NCI-H1105 treated with DMSO at 0.1 percent for 48 hours (cell line): ENCODE measurements at regions not wholly inside any gene's neighbourhood (a gene's known extent, or its start where the extent isn't known, plus 50 kb on each side); places are given as distances from the start of the nearest gene placed in this dataset.

ENCODE experiments used
- DNase-seq: peaks from one replicate; lab custom pipeline; 2025; lab: John Stamatoyannopoulos, UW

DNA sequence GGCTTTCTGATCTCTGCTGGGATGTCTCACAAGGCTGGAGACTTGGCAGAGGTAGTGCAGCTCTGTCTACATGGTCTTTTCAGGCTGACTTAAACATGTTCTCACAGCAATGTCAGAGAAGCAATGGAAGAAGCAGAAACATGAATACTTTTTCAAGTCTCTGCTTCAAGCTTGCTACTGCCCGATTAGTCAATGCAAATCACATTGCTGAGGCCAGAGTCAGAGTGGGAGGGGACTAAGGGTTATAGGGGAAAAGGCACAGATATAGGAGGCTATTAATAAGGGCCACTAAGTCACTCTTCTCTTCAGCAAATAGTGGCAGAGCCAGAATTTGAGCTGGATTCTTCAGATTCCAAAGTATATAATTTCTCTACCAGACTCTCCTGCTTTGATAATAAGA is 390.5 kb downstream of the TMEM135 start:
- DNase-seq, result no peak

DNA sequence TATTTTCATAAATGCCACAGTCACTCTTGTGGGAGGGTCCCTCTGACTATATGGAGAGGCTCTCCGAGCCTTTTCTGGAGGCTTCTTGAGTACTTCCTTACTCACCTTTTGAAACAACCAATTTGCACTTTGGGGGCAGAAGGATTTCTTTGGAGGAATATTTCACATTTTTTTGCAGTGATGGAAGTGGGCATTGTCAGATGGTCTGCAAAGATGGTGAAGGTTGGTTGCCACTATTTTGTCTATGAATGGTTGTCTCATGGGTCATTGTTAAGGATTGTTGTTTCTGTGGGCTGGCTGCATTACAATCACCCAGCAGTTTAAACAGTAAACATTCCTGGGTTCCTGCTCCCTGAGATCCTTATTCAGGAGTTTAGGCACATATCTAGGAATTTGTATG is 388.2 kb downstream of the TMEM135 start:
- no peak for DNase-seq

DNA sequence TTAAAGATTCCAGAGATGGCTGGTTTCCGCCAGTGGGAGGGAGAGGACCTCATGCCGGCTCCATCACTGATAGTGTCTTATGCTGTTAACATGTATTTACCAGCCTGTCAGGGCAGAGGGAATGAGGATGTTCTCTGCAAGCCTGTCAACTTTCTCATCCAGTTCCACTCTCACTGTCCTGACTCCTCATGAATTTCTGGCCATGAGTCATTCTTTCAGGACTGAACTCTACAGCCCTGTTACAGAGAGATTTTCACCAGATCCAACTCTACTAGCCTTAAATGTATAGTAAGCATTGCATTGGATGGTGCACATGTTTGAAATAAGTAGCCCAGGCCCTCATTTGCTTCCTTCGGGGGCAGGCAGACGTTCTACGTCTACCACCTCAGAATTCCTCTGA is 387.7 kb downstream of the TMEM135 start:
- no peak for DNase-seq

DNA sequence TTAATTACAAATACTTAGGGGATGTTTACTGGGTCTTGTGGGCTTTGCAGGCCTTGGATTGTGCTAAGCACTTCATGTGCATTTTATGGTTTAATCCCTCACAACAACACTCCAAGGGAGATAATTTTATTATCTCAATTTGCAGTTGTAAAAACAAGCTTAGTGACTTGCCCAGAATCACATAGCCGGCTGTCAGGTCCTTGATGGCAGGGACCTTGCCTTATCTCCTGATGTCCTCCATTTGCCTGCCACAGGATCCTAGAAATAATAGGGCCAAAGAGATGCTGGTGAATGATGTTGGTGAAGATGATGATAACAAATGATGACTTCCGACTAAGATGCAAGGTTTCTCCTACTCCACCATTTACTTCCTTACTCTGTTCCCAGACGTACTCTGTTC is 385.4 kb downstream of the TMEM135 start:
- no peak for DNase-seq

DNA sequence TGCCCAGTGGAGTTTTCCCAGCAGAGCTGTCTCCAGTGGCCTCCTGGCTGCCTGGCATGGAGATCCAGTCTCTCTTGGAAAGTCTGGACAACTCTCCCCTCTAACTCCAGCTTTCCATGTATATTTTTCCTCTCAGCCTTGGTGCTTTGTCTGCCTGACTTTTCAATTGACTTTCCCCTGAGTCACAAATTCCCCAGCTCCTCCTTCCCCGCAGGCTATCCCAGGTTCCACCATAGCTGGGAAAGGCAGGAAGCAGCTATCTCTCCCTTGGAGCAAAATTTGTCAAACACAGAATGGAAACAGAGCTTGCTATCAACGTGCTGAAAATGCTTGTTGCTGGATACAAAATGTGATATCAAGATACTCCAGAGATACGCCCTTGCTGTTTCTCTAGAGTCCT is 384.8 kb downstream of the TMEM135 start:
- DNase-seq, result no peak

DNA sequence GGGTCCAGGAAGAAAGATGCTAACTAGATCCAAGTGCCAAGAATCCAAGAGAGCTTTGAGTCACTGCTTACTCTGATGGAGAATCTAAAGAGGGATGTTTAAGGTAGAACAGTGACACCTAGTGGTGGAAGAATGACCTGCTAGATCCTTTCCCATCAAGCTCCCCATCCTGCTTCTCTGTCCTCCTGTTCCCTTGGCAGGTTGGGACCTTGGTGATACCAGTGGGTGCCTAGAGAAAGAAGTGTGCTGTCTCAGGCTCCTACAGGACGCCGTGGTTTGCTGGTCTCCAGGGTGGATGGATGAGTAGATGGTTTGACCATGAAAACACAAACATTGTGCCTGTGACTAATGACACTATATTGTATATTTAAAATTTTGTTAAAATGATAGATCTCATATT is 383.7 kb downstream of the TMEM135 start:
- DNase-seq, result peak; percentile 79

DNA sequence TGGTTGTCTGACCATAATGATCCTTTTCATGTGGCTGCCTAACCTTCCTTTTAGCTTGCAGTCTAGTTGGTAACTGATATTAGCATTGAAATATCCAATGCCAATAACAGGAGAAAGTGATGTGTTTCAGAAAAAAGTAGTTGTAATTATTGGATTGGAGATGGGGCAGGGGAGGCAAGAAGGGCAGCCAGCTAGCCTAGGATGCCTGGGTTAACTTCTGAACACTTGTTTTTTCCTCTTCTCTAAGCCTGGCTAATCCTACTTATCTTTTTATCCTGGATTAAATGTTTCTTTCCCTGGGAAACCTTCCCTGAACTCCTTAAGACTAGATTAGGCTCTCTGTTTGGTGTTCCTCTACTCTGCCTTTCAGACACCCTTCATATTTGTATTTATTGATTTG is 380.2 kb downstream of the TMEM135 start:
- no peak for DNase-seq

DNA sequence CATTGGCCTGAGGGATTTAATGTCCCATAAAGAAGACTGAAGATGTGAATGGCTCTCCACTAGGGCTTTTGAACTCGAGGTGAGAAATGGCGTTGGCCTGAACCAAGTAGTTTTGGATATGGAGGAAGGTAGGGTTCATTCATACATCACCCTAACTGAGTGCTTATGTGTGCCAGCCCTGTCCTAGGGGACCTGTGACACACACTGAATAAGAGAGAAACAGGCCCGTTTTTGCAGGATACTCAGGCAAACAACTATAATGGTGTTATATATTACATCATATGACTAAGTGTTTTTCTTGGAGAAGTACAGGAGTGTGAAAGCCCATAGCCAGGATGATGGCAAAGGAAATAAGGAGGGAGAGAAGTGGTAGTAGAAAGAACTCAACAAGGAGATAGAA is 368.1 kb downstream of the TMEM135 start:
- DNase-seq, result no peak

DNA sequence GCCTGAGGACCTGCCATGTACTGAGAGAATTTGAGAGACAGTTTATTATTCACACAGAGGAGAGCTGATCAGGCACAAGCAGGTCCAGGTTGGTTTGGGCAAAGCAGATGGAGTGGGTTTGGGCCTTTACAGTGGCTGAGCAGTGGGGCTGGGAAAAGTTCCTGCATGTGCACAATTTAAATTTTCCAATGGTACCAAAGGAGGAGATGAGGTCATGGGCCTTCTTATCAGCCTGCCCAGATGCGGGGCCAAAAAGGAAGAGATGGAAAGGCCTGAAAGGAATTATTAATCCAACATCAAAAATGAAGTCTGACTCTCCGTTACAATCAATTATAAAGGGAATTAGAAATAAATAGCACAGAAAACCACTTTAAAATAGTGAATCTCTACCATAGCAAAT is 367.6 kb downstream of the TMEM135 start:
- DNase-seq, result no peak

DNA sequence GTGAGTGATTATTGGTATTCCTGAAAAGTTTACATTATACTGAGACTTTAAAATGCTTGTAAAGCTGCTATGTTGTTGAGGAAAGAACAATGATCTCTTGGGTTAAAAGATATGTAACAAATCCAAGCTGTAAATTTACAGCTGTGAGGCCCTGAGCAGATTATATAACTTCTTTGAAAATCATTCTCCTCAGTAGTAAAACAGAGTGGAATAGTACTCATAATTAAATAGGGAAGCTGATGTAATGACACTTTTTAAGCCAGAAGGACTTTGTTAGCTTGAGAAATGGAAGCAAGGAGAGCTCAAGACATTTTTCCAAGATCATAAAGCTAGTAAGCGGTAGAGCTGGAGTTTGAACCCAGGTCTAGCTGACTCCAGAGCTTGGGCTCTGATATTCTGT is 363.9 kb downstream of the TMEM135 start:
- DNase-seq, result no peak

DNA sequence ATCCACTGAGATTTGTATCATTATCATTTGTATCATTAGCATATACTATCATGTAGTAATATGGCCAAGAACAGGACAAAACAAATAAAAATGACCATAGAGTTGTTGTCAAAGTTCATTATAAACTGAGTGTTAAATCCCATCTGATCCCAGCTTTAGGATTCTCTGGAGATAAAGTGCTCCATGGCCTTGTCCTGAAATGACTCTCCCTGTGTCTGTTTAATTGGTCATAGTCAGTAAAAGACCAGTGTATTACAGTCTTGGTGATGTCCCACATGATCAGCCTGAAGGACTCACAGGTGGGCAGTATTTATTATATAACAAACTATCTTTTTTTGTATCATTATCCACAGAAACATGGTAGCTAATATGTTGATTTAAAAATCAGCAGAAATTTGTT is 361.6 kb downstream of the TMEM135 start:
- no peak for DNase-seq

DNA sequence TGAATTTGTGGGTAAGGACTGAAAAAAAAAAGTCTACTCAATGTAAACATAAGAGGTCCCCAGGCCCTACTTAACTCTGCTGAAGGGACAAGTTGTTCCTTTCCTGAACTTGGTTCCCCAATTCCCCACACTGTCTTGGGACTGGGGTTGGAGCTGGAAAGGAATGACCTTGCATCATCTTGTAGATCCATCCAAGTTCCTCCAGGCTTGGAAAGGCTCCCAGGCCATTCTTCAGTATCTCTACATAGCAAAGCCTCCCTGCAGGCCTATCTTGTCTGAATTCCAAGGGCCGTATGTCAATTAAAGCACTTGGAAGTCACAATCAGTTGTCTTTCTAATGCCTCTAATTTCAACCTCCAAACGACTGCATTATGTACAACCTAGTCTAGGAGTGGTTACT is 361.2 kb downstream of the TMEM135 start:
- no peak for DNase-seq

DNA sequence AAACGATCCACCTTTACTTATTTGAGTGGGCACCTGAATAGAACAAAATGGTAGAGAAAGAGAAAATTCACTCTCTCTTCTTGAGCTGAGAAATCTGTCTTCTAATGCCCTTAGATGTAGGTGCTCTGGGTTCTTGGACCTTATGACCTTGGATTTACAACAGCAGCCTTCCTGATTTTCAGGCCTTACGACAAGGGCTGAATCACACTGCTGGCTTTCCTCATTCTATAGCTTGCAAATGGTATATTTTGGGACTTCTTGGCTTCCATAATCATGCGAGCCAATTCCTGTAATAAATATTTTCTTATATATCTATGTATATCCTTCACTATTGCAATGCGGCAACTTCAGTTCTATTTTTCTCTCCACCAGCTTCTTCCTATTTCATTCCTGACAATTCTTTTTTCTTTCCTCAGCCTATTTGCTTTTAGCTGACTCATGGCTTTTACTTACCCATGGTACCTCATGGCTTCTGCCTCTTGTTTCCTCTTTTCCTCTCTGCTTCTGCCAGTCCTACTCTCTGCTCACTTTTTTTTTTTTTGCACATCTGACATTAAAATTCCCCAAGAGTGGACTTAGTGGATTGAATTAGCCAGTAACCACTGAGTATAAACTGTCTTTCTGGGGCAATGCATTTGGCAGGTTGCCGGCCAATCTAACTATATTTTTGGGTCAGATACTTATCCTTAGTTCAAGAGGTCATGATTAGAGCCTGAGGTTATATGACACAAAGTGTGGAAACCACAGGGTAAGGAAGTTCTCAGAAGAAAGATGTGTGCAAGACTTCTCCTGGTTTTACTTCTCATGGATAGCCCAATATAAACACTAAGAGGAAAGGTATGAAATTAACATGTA is 359.5 kb downstream of the TMEM135 start:
- DNase-seq, result no peak

DNA sequence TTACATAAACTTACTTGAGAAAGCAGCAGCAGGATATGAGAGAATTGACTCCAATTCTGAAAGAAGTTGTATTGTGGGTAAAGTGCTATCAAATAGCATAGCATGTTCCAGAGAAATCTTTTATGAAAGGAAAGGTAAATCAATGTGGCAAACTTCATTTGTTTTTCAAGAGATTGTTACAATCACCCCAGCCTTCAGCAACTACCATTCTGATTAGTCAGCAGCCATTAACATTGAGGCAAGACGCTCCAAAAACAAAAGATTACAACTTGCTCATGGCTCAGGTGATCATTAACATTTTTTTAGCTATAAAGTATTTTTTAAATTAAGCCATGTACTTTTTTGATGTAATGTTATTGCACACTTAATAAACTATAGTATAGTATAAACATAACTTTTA is 357.2 kb downstream of the TMEM135 start:
- DNase-seq, result no peak

DNA sequence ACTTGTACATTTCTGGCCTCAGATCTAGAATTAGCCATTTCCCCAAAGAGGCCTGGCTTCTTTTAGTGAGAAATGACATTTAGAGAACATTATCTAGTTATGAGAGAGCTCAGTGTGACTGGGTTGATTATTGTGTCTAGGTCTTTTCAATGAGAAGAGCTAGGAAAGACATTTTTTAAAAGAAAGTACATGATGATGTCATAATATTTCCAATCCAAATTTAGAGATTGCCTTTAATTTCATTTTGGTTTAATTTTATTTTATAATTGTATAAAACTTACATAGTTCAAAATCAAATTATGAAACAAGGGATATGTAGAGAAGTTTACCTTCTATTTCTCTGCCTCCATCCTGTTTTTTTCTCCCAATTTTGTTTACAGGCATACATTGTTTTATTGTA is 354.9 kb downstream of the TMEM135 start:
- DNase-seq, result no peak

DNA sequence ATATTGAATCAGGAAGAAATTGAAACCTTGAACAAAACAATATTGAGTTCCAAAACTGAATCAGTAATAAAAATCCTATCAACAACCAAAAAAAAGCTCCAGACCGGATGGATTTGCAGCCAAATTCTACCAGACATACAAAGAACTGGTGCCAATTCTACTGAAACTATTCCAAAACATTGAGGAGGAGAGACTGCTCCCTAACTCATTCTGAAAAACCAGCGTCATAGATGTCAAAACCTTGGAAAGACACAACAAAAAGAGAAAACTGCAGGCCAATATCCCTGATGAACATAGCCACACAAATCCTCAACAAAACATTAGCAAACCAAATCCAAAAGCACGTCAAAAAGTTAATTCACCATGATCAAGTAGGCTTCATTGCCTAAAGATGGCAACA is 353.8 kb downstream of the TMEM135 start:
- DNase-seq, result no peak

DNA sequence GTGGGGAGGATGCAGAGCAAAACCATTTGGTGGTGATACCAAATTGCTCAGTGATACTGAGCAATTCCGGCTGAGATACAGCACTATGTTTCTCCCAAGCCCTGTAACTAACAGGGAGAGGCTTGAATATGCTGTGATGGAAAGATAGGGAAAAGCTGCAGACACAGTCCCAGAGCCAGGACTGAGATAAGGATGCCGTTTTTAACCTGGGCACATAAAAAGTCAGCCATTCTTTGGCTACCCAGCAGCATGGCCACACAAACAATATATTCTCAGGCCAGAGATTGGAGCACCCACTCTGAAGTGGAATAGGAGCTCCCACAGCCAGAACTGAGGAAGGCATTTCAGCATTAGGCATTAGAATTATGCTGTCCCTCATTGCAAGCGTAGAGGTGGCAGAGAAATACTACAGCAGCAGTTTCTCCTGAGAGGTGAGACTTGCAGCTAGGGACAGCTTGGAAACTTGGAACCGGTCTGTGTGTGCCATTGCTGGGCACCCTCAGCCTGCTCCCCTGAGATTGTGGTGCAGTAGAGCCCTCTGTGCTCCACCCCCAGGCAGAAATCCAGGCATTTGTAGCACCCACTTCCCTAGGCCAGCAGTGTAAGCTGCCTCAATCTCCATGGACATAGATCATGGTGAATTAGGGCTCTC is 346.5 kb downstream of the TMEM135 start:
- DNase-seq, result no peak

DNA sequence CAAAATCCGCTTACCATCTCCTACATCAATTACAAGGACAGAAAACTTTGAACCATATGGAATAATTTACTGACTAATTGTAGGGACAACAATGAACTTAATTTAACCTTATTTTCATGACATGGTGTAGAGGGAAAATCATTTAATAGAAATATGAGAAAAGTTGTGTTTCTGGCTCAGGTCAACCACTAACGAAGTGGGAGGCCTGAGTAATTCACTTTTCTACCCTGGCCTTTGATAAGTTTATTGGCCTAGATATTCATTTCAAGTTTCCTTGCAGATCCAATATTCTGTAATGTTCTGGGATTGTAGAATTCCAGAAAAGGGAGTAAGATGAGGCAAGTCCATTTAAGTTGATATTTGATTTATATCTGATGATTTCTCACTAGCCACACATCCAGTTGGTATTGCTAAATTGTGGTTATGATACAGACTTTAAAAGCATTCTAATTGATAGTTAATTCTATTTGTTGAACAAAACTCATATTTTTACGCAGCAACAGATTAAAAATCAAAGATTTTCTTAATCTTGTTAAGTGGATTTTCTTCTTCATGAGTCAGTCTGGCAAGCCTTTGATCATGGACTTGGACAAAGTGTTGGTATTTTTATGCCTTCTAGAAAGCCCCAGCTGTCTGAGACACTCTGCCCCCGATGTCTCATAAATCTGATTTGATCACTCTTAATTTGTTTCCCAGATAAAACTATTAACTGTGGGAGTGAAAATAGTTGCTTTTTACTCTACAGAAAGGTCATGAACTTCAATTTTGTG is 336.5 kb downstream of the TMEM135 start:
- DNase-seq, result no peak
